Skeletal muscle satellite cell (primary cell): ENCODE measurements at regions not wholly inside any gene's neighbourhood (a gene's known extent, or its start where the extent isn't known, plus 50 kb on each side); places are given as distances from the start of the nearest gene placed in this dataset.

Experiments used
- H3K27me3 ChIP-seq: 2 replicates; pipeline ENCODE4 v1.7.0; 2013; ENCODE audit warnings: low read length; ENCODE audit not compliant: control insufficient read depth, insufficient read depth
- H3K36me3 ChIP-seq: 2 replicates; pipeline ENCODE4 v1.7.0; 2013; ENCODE audit warnings: mild to moderate bottlenecking, control low read depth, low read length; ENCODE audit not compliant: insufficient read depth
- H3K4me1 ChIP-seq: 2 replicates; pipeline ENCODE4 v1.7.0; 2013; ENCODE audit warnings: low read length; ENCODE audit not compliant: control insufficient read depth, insufficient read depth
- H3K4me2 ChIP-seq: 2 replicates; pipeline ENCODE4 v1.7.0; 2013; ENCODE audit warnings: mild to moderate bottlenecking, low read length
- H3K4me3 ChIP-seq: 2 replicates; pipeline ENCODE4 v1.7.0; 2013; ENCODE audit warnings: low read length
- H3K9ac ChIP-seq: 2 replicates; pipeline ENCODE4 v1.7.0; 2013; ENCODE audit warnings: mild to moderate bottlenecking, low read depth, low read length, moderate library complexity
- H3K9me3 ChIP-seq: replicated peaks from 2 replicates; pipeline ENCODE4 v1.7.0; 2013; ENCODE audit warnings: mild to moderate bottlenecking, control low read depth, low read length

- Histone ChIP-seq H3K9me3 (no peaks in the 10 kb centered on the region), H3K4me3 (no peak overlapping the region), H3K27me3 (peaks cover 20% of the 10 kb centered on the region), H3K36me3 (no peaks in the 10 kb centered on the region), H3K4me2 (no peak overlapping the region), H3K9ac (no peak overlapping the region), H3K4me1 (no peaks in the 10 kb centered on the region)
These were observed 286.7 kb upstream of the FZD8 start for GRCh38 chr10:35928748-35929147.

- no peak overlapping the region for H3K9ac ChIP-seq
- H3K4me3 ChIP-seq, result no peak overlapping the region
- no peak overlapping the region for H3K4me2 ChIP-seq
- no peaks in the 10 kb centered on the region for H3K4me1 ChIP-seq
- no peaks in the 10 kb centered on the region for H3K36me3 ChIP-seq
- no peaks in the 10 kb centered on the region for H3K9me3 ChIP-seq
- H3K27me3 ChIP-seq, result peaks cover 20% of the 10 kb centered on the region
These were observed 285.9 kb upstream of the FZD8 start for GRCh38 chr10:35927990-35928488.

- Histone ChIP-seq H3K36me3 (no peaks in the 10 kb centered on the region), H3K4me3 (no peak overlapping the region), H3K4me1 (no peaks in the 10 kb centered on the region), H3K4me2 (no peak overlapping the region), H3K27me3 (peaks cover 20% of the 10 kb centered on the region), H3K9me3 (no peaks in the 10 kb centered on the region), H3K9ac (no peak overlapping the region)
These were observed 285.2 kb upstream of the FZD8 start for GRCh38 chr10:35927341-35927740.

- Histone ChIP-seq H3K27me3 (peaks cover 20% of the 10 kb centered on the region), H3K4me3 (no peak overlapping the region), H3K36me3 (no peaks in the 10 kb centered on the region), H3K9me3 (no peaks in the 10 kb centered on the region), H3K9ac (no peak overlapping the region), H3K4me2 (no peak overlapping the region), H3K4me1 (no peaks in the 10 kb centered on the region)
These were observed 284.8 kb upstream of the FZD8 start for GRCh38 chr10:35926846-35927245.

GRCh38 chr10:35925493-35925892 is 283.4 kb upstream of the FZD8 start:
- no peaks in the 10 kb centered on the region for H3K36me3 ChIP-seq
- H3K27me3 ChIP-seq, result peaks cover 23% of the 10 kb centered on the region
- no peaks in the 10 kb centered on the region for H3K9me3 ChIP-seq
- H3K4me3 ChIP-seq, result no peak overlapping the region
- H3K4me2 ChIP-seq, result no peak overlapping the region
- no peak overlapping the region for H3K9ac ChIP-seq
- H3K4me1 ChIP-seq, result no peaks in the 10 kb centered on the region

GRCh38 chr10:35924759-35925158 is 282.7 kb upstream of the FZD8 start:
- no peak overlapping the region for H3K4me2 ChIP-seq

GRCh38 chr10:35922876-35923600 is 280.9 kb upstream of the FZD8 start:
- Histone ChIP-seq H3K9me3 (no peaks in the 10 kb centered on the region), H3K4me2 (no peak overlapping the region), H3K4me1 (no peaks in the 10 kb centered on the region), H3K9ac (no peak overlapping the region), H3K36me3 (no peaks in the 10 kb centered on the region), H3K27me3 (peaks cover 23% of the 10 kb centered on the region), H3K4me3 (no peak overlapping the region)

More at GRCh38 chr10:35924759-35925158, 282.7 kb upstream of the FZD8 start:
- Histone ChIP-seq H3K4me1 (no peaks in the 10 kb centered on the region), H3K9ac (no peak overlapping the region), H3K9me3 (no peaks in the 10 kb centered on the region), H3K4me3 (no peak overlapping the region), H3K27me3 (peaks cover 23% of the 10 kb centered on the region), H3K36me3 (no peaks in the 10 kb centered on the region)

GRCh38 chr10:35921866-35922350 is 279.8 kb upstream of the FZD8 start:
- H3K4me1 ChIP-seq, result no peaks in the 10 kb centered on the region
- H3K4me2 ChIP-seq, result no peak overlapping the region
- H3K9me3 ChIP-seq, result no peaks in the 10 kb centered on the region
- peaks cover 18% of the 10 kb centered on the region for H3K27me3 ChIP-seq
- H3K4me3 ChIP-seq, result no peak overlapping the region
- no peaks in the 10 kb centered on the region for H3K36me3 ChIP-seq
- no peak overlapping the region for H3K9ac ChIP-seq

- peaks cover 19% of the 10 kb centered on the region for H3K4me1 ChIP-seq
- peaks cover 3% of the 10 kb centered on the region for H3K27me3 ChIP-seq
- H3K4me3 ChIP-seq, result no peak overlapping the region
- H3K4me2 ChIP-seq, result no peak overlapping the region
- no peak overlapping the region for H3K9ac ChIP-seq
- no peaks in the 10 kb centered on the region for H3K36me3 ChIP-seq
- no peaks in the 10 kb centered on the region for H3K9me3 ChIP-seq
These were observed 274.7 kb upstream of the FZD8 start for GRCh38 chr10:35916791-35917190.

GRCh38 chr10:35913628-35914027 is 271.5 kb upstream of the FZD8 start:
- Histone ChIP-seq H3K9ac (peak overlapping the region; percentile 29), H3K4me1 (peaks cover 32% of the 10 kb centered on the region), H3K4me3 (no peak overlapping the region)

GRCh38 chr10:35912615-35913569 is 270.8 kb upstream of the FZD8 start:
- H3K4me3 ChIP-seq, result no peak overlapping the region
- H3K4me1 ChIP-seq, result peaks cover 32% of the 10 kb centered on the region
- peak overlapping the region; percentile 29 for H3K9ac ChIP-seq
- H3K27me3 ChIP-seq, result no peaks in the 10 kb centered on the region
- no peaks in the 10 kb centered on the region for H3K36me3 ChIP-seq
- H3K4me2 ChIP-seq, result peak overlapping the region; percentile 26
- H3K9me3 ChIP-seq, result no peaks in the 10 kb centered on the region

More at GRCh38 chr10:35913628-35914027, 271.5 kb upstream of the FZD8 start:
- Histone ChIP-seq H3K4me2 (peak overlapping the region; percentile 26), H3K27me3 (no peaks in the 10 kb centered on the region), H3K36me3 (no peaks in the 10 kb centered on the region), H3K9me3 (no peaks in the 10 kb centered on the region)
